GM21528 (cell line): ENCODE measurements at regions not wholly inside any gene's neighbourhood (a gene's known extent, or its start where the extent isn't known, plus 50 kb on each side); places are given as distances from the start of the nearest gene placed in this dataset.
"Not testable (repeated sequence)": the region's sequence is repeated elsewhere in the genome, so short reads cannot be mapped to it uniquely, and the experiment has no call there.

ENCODE experiments used
- ATAC-seq: cut with Tn5 transposase; IDR thresholded peaks from one replicate; pipeline ENCODE4 v1.9.1; 2021; ENCODE audit warnings: mild to moderate bottlenecking, moderate library complexity; ENCODE audit not compliant: unreplicated experiment, low FRiP score

GRCh38 chr16:17759451-17760390, 289.0 kb upstream of the XYLT1 start:
- no peak for ATAC-seq

- no peak for ATAC-seq
These were observed 287.0 kb upstream of the XYLT1 start for GRCh38 chr16:17757808-17758207.

GRCh38 chr16:17755158-17755557, 284.4 kb upstream of the XYLT1 start:
- ATAC-seq = no peak

GRCh38 chr16:17753434-17753833, 282.7 kb upstream of the XYLT1 start:
- ATAC-seq = no peak

- ATAC-seq = no peak
These were observed 278.9 kb upstream of the XYLT1 start for GRCh38 chr16:17749706-17750105.

GRCh38 chr16:17748044-17748719, 277.4 kb upstream of the XYLT1 start:
- no peak for ATAC-seq

GRCh38 chr16:17747081-17747756, 276.5 kb upstream of the XYLT1 start:
- ATAC-seq = no peak

GRCh38 chr16:17744921-17745572, 274.3 kb upstream of the XYLT1 start:
- ATAC-seq = no peak

GRCh38 chr16:17743578-17743977, 272.8 kb upstream of the XYLT1 start:
- no peak for ATAC-seq

GRCh38 chr16:17743158-17743557, 272.4 kb upstream of the XYLT1 start:
- no peak for ATAC-seq

GRCh38 chr16:17735099-17735498, 264.3 kb upstream of the XYLT1 start:
- not testable (repeated sequence) for ATAC-seq

GRCh38 chr16:17729820-17730219, 259.1 kb upstream of the XYLT1 start:
- no peak for ATAC-seq

- ATAC-seq = no peak
These were observed 257.4 kb upstream of the XYLT1 start for GRCh38 chr16:17728196-17728595.

GRCh38 chr16:17724242-17724898, 253.6 kb upstream of the XYLT1 start:
- no peak for ATAC-seq

GRCh38 chr16:17723531-17724134, 252.9 kb upstream of the XYLT1 start:
- ATAC-seq = no peak

- ATAC-seq = no peak
These were observed 247.7 kb upstream of the XYLT1 start for GRCh38 chr16:17718495-17718894.

GRCh38 chr16:17705847-17706246, 235.1 kb upstream of the XYLT1 start:
- ATAC-seq = no peak

GRCh38 chr16:17696616-17697015, 225.9 kb upstream of the XYLT1 start:
- ATAC-seq = no peak

- ATAC-seq = no peak
These were observed 221.7 kb upstream of the XYLT1 start for GRCh38 chr16:17692484-17692883.

- ATAC-seq = no peak
These were observed 221.1 kb upstream of the XYLT1 start for GRCh38 chr16:17691899-17692176.
